Muscle of back (tissue), 3 donors: ENCODE measurements at regions not wholly inside any gene's neighbourhood (a gene's known extent, or its start where the extent isn't known, plus 50 kb on each side); places are given as distances from the start of the nearest gene placed in this dataset.

Experiments used
- DNase-seq, 3 donors: peaks; one replicate each; pipeline versions ENCODE4 v3.0.0 to v3.0.0-alpha.2; 2013

DNA sequence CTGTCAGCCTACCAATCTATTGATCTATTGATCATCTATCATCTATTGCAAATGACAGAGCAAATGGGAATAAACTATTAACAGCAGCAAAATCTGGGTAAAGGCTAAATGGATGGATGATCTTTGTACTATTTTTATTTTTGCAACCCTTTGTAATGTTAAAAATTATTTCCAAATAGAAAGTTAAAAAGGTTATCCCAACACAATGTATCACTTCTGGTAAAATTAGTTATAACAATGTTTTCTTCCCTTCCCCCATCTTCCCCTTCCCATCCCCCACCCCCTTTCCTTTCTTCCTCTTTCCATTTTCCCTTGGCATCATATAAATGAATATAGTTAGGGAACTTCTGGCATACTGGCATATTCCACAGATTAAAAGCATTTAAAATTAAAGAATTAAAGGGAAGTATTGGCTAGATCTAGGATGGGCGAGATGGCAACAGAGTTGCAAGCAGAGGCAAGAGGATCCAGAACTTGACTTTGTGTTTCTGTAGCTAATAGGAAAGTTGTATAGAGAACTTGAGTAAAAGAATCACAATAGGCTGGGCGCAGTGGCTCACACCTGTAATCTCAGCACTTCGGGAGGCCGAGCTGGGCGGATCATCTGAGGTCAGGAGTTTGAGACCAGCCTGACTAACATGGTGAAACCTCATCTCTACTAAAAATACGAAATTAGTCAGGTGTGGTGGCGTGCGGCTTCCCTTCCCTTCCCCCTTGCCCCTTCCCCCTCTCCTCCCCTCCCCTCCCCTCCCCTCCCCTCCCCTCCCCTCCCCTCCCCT, 66.6 kb upstream of the TAF11L2 start:
- no peak for DNase-seq

DNA sequence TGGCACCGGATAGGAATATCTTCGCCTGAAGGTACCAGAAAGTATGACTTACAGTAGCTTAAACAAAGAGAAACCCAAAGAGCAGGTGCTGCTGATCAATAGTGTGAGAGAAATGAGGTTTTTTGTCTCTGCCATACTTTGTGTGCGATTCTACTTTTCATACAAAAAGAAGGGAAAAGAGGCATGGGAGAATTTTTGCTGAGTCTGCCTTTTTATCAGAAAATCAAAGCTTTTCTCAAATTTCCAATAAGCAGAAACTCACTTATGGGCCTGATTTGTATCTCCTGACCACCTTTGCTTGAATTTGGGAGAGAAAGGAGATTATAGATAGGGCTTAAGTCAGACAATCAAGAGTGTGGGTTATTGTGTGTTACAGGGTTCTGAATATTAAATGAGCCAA, 65.5 kb upstream of the TAF11L2 start:
- no peak for DNase-seq

DNA sequence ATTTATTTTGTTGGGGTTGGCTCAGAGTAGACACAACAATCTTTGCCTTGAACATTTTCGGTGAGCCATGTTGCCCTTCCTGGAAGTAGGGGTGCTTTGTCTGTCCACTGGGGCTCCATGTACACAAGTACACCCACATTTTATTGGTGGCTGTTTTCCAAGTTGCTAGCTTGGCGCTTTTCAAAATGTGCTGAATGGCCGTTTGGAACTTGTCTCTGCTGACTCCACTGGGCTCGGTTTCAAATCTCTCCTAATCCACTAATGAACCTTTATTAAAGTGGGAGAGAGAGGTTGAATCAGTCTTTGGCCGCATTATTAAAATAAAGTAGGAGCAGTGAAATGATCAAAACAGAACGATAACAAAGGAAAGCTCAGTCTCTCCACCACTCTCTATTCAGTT, 64.6 kb upstream of the TAF11L2 start:
- DNase-seq: no peak

DNA sequence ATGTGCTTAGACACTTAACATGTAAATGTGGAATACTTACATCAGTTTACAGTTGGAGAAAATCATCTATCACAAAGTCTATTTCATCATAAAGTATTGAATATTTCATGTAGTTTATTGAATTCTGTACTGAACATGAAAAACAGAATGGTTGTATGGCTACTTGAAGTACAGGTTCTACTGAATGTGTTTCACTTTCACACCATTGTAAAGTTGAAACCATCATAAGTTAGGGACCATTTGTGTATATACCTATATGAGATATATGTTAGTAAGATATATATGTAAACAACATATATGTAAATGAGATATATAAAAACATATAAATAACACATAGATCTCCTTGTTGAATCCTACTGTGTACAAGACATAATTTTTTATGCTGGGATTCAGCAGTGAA, 63.0 kb upstream of the TAF11L2 start:
- DNase-seq: no peak

DNA sequence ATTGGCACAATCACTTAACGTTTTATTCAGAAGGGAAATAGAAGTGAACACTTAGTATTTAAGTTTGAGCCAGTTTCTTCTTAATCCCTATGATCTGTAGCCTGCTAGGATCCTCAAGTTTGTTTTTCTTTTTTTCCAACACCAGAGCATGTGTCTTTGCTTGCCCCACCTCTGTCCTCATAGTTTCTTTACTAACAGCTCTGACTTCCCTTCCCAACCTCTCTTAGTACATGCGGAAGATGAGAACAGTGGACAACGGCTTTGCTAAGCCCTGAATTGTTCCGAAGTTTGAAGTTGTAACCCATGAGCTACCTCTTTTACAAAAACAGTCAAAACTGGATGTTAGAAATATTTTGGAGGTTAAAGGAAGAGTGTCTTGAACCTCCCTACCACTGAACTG, 61.7 kb upstream of the TAF11L2 start:
- DNase-seq: peak in 2 of 3 donors; percentile 6 to 61

DNA sequence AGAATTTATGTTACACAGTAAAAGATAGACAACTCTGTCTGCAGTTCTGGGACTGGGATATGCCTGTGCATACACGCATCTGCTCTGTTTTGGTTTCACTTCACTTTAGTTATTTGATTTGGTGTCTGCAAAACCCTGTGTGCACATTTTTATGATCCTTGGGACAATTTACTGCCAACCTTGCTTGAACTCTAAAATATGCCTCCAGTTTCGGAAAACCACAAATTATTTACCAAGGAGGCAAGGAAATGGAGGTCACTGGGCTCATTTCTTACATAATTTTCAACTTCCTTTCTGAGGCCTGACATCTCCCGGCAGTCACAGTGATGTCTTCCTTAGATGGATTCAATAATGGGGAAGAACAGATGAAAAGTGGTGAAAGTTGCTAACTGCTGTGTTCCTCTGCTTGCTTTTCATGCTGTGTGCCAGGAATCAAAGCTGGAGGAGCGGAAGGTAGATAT, 61.2 kb upstream of the TAF11L2 start:
- peak; percentile 4 to 65 (median 16) for DNase-seq

DNA sequence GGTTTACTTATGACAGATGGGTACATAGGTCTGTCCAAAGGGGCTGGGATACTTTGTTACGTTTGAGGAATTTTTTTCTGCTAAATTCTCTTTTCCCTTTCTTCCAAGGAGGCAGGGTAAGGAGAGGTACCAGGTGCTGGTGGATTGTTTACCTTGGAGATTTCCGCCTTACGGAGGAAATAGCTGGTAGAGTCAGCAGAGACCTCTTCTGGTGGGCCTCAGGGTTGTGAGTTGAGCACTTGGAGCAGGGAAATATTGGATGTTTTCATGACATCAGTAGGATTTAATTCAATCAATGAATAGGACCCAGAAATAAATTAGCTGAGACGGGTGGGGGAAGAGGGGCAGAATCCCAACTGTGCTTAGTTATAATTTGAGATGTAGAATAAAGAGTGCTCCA, 60.0 kb upstream of the TAF11L2 start:
- no peak for DNase-seq

DNA sequence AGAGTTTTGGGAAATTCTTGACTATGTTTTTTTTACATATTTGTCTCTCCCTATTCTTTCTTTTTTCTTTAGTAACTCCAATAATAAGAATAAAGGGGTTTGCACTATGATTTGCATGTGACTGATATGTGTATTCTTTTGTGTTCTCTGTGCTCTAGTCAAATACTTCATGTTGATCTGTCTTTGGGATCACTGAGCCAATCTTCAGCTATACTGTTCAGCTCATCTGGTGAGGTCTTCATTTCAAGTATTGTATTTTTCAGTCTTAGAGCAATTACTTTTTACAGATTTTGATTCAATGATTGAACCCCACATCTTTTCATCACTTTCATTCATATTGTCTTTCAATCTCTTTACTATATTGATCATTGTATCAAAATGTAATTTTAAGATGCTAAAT, 58.1 kb upstream of the TAF11L2 start:
- DNase-seq: no peak

DNA sequence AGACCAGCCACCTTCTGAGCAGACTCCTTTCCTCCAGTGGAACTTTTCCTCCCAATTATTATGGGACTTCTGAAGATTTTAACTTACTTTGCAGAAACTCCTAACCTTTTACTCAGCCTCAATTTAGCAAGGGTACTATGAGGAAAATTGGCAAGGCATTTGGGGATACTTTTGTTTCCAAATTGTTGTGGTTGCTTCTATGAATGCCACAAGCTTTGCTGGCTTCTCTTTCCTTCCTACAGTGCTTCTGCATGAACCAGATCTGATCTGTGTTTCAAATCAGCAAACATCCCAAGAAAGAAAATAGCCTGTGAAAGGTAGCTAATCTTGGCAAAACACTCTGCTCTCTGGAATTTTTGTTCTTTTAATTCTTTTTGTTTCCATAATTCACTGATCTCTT, 57.3 kb upstream of the TAF11L2 start:
- DNase-seq: peak in 1 of 3 donors; percentile 3

DNA sequence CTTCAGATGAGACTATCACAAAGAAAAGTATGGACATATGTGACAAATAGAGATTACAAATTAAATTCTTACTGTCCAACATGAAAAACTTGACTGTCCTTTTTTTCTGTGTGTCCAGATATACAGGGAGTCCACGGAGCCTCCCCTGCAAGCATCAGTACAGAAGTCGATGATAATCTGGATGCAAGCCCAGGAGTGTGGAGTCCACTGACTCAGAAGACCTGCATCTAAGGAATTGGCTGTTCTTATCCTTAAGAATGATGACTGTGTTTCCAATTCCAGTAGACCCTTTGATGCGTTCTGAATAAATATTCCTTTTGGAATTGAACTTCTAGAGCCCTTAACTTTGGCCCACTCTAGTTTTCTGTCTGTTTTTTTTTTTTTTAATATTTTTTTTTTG, 56.7 kb upstream of the TAF11L2 start:
- DNase-seq: peak in 1 of 3 donors; percentile 57

DNA sequence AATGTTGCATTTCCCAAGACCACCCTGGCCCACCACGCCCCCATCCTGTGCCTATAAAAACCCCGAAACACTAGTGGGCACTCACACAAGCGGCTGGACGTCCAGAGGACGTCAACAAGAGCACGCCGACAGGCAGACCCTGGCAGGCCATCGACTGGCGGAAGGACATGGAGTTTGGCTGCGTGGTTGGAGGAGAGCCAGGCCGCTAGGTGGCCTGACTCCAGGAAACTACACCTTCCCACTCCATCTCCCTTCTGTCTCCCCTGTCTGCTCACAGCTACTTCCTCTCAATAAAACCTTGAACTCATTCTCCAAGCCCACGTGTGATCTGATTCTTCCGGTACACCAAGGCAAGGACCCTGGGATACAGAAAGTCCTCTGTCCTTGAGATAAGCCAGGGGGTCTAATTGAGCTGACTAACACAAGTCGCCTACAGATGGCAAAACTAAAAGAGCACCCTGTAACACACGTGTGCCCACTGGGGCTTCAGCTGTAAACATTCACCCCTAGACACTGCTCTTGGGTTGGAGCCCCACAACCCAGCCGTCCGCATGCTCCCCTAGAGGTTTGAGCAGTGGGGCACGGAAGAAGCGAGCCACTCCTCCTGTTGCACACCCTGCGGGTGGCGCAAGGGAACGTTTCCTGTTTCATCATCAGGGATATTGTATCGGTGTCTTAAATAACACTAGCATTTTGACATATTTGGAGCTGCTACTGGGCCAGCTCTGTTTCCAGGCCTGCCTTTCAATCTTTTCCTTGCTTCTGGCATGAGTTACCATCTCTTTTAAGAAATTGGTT, 54.5 kb upstream of the TAF11L2 start:
- no peak for DNase-seq

DNA sequence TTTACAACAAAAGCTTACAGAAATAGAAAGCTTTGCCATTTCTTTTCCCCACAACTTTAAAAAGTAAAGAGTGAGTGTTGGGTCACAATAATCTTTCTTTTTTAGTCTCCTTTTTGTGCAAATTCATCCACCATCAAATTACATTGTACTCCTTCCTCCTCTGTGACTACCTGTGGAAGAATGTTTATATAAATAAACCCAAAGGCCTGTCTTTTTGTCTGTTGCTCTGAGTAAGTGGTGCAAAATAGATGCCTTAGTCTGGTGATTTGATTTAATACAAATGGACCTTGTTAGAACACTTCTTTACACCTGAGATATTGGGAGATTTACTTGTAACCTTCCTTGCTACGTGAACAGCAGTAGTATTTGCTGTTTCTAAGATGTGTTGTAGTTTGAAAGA, 53.5 kb upstream of the TAF11L2 start:
- DNase-seq: no peak

DNA sequence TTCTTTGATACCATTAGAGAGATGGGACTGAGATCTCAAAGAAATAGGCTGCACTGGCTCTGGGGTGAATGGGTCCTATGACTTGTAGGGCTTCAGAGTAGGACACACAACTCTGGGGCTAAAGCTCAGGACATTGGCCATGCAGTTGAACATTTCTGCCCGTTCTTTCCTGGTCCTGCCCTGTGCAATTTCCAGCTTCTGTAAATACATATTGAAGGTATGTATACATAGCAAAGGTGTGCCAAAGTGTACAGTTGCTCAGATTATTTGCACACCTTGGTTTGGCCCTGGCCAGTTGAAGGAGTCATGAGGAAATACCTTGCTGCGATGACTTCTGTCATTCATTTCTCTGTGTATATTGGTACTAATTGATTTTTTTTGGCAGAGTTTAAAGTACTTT, 52.8 kb upstream of the TAF11L2 start:
- DNase-seq: no peak
